NT2/D1 (cell line): ENCODE measurements at regions not wholly inside any gene's neighbourhood (a gene's known extent, or its start where the extent isn't known, plus 50 kb on each side); places are given as distances from the start of the nearest gene placed in this dataset.

Experiments used
- DNase-seq: peaks from one replicate; pipeline ENCODE4 v3.0.0-alpha.2; 2011; ENCODE audit warnings: low read depth, low spot score
- H3K27me3 ChIP-seq: 2 replicates; pipeline ENCODE4 v1.6.0; 2011; ENCODE audit warnings: mild to moderate bottlenecking; ENCODE audit not compliant: insufficient read length, insufficient read depth
- H3K36me3 ChIP-seq: 2 replicates; pipeline ENCODE4 v1.6.1; 2011; ENCODE audit warnings: mild to moderate bottlenecking, low read length, mixed read lengths; ENCODE audit not compliant: insufficient read depth, insufficient read length
- H3K4me1 ChIP-seq: 2 replicates; pipeline ENCODE4 v1.5.1; 2011; ENCODE audit not compliant: insufficient read depth, insufficient read length
- H3K4me3 ChIP-seq: 2 replicates; pipeline ENCODE4 v1.5.1; 2011; ENCODE audit warnings: low read depth; ENCODE audit not compliant: insufficient read length
- H3K9ac ChIP-seq: 2 replicates; pipeline ENCODE4 v1.6.0; 2011; ENCODE audit warnings: low read depth; ENCODE audit not compliant: insufficient read length
- H3K9me3 ChIP-seq: 2 replicates; pipeline ENCODE4 v1.5.1; 2011; ENCODE audit warnings: mild to moderate bottlenecking, low read length; ENCODE audit not compliant: insufficient read depth
- SUZ12 ChIP-seq: IDR thresholded peaks from 2 replicates; pipeline ENCODE4 v1.6.1; 2011; ENCODE audit not compliant: insufficient read length, insufficient read depth; ENCODE audit errors: extremely low read depth
- YY1 ChIP-seq: IDR thresholded peaks from 2 replicates; pipeline ENCODE4 v1.6.1; 2011; ENCODE audit not compliant: insufficient read length, insufficient read depth
- ZNF274 ChIP-seq: IDR thresholded peaks from 2 replicates; pipeline ENCODE4 v1.6.1; 2011; ENCODE audit warnings: mild to moderate bottlenecking, low read depth, low read length

- H3K36me3 ChIP-seq, result no peaks in the 10 kb centered on the region
- TF ChIP-seq ZNF274 (no peak), YY1 (no peak), SUZ12 (no peak)
- no peak overlapping the region for H3K4me3 ChIP-seq
- DNase-seq, result no peak
- H3K9ac ChIP-seq, result no peak overlapping the region
- no peaks in the 10 kb centered on the region for H3K9me3 ChIP-seq
- no peaks in the 10 kb centered on the region for H3K27me3 ChIP-seq
- no peaks in the 10 kb centered on the region for H3K4me1 ChIP-seq
Observed at GRCh38 chr6:22748681-22749080, 179.3 kb downstream of the HDGFL1 start.

- Histone ChIP-seq H3K9ac (no peak overlapping the region), H3K9me3 (no peaks in the 10 kb centered on the region), H3K36me3 (no peaks in the 10 kb centered on the region), H3K27me3 (no peaks in the 10 kb centered on the region), H3K4me3 (no peak overlapping the region), H3K4me1 (no peaks in the 10 kb centered on the region)
- DNase-seq, result no peak
- TF ChIP-seq YY1 (no peak), SUZ12 (no peak), ZNF274 (no peak)
Observed at GRCh38 chr6:22749696-22750095, 180.3 kb downstream of the HDGFL1 start.

GRCh38 chr6:22751223-22751622 is 181.9 kb downstream of the HDGFL1 start:
- H3K36me3 ChIP-seq, result no peaks in the 10 kb centered on the region

GRCh38 chr6:22752522-22752921 is 183.2 kb downstream of the HDGFL1 start:
- Histone ChIP-seq H3K36me3 (no peaks in the 10 kb centered on the region), H3K4me3 (no peak overlapping the region), H3K9me3 (no peaks in the 10 kb centered on the region), H3K9ac (no peak overlapping the region), H3K4me1 (no peaks in the 10 kb centered on the region), H3K27me3 (no peaks in the 10 kb centered on the region)
- TF ChIP-seq YY1 (no peak), SUZ12 (no peak), ZNF274 (no peak)
- DNase-seq, result no peak

More at GRCh38 chr6:22751223-22751622, 181.9 kb downstream of the HDGFL1 start:
- DNase-seq, result no peak
- H3K4me3 ChIP-seq, result no peak overlapping the region
- no peaks in the 10 kb centered on the region for H3K27me3 ChIP-seq
- H3K9ac ChIP-seq, result no peak overlapping the region
- no peak for TF ChIP-seq ZNF274
- TF ChIP-seq YY1, result no peak
- TF ChIP-seq SUZ12, result no peak
- H3K4me1 ChIP-seq, result no peaks in the 10 kb centered on the region
- no peaks in the 10 kb centered on the region for H3K9me3 ChIP-seq

- Histone ChIP-seq H3K9me3 (no peaks in the 10 kb centered on the region), H3K27me3 (no peaks in the 10 kb centered on the region), H3K4me1 (no peaks in the 10 kb centered on the region), H3K36me3 (no peaks in the 10 kb centered on the region), H3K4me3 (no peak overlapping the region), H3K9ac (no peak overlapping the region)
- no peak for DNase-seq
- no peak for TF ChIP-seq YY1
- no peak for TF ChIP-seq ZNF274
- no peak for TF ChIP-seq SUZ12
Observed at GRCh38 chr6:22754061-22754460, 184.7 kb downstream of the HDGFL1 start.

- H3K36me3 ChIP-seq, result no peaks in the 10 kb centered on the region
- TF ChIP-seq SUZ12 (no peak), YY1 (no peak), ZNF274 (no peak)
- no peaks in the 10 kb centered on the region for H3K4me1 ChIP-seq
- H3K27me3 ChIP-seq, result no peaks in the 10 kb centered on the region
- H3K4me3 ChIP-seq, result no peak overlapping the region
- H3K9ac ChIP-seq, result no peak overlapping the region
- DNase-seq, result no peak
- H3K9me3 ChIP-seq, result no peaks in the 10 kb centered on the region
Observed at GRCh38 chr6:22755605-22756004, 186.2 kb downstream of the HDGFL1 start.

GRCh38 chr6:22756365-22756764 is 187.0 kb downstream of the HDGFL1 start:
- TF ChIP-seq YY1, result no peak
- no peak for TF ChIP-seq ZNF274
- no peak for TF ChIP-seq SUZ12
- no peak for DNase-seq
- Histone ChIP-seq H3K9me3 (no peaks in the 10 kb centered on the region), H3K36me3 (no peaks in the 10 kb centered on the region), H3K4me1 (no peaks in the 10 kb centered on the region), H3K4me3 (no peak overlapping the region), H3K9ac (no peak overlapping the region), H3K27me3 (no peaks in the 10 kb centered on the region)
